ENCODE measurements at regions not wholly inside any gene's neighbourhood (a gene's known extent, or its start where the extent isn't known, plus 50 kb on each side); places are given as distances from the start of the nearest gene placed in this dataset.

- Histone ChIP-seq H3K9me2 (ENCODE audit: insufficient read depth, low read length) (no peaks in the 10 kb centered on the region), H3K27me3 (ENCODE audit: insufficient read depth, low read depth, low read length) (no peaks in the 10 kb centered on the region), H3K79me2 (replicated peaks; ENCODE audit: insufficient read depth, low read length) (no peaks in the 10 kb centered on the region), H3K9me3 (ENCODE audit: low read length) (no peaks in the 10 kb centered on the region), H3F3A (ENCODE audit: insufficient read depth, low read length, poor library complexity, severe bottlenecking) (no peaks in the 10 kb centered on the region), H2AFZ (ENCODE audit: low read depth, low read length) (no peak overlapping the region), H3K9ac (ENCODE audit: low read length) (no peak overlapping the region), H3K4me3 (ENCODE audit: low read length) (no peak overlapping the region), H3K36me3 (ENCODE audit: insufficient read depth, low read length) (no peaks in the 10 kb centered on the region), H3K4me2 (ENCODE audit: low read length) (no peak overlapping the region), H3K27ac (ENCODE audit: low read length) (no peak overlapping the region), H4K20me1 (ENCODE audit: insufficient read depth) (no peaks in the 10 kb centered on the region)
- TF ChIP-seq POLR2AphosphoS5 (IDR thresholded peaks at IDR 0.05): no peak
- TF ChIP-seq, protein P1, sequence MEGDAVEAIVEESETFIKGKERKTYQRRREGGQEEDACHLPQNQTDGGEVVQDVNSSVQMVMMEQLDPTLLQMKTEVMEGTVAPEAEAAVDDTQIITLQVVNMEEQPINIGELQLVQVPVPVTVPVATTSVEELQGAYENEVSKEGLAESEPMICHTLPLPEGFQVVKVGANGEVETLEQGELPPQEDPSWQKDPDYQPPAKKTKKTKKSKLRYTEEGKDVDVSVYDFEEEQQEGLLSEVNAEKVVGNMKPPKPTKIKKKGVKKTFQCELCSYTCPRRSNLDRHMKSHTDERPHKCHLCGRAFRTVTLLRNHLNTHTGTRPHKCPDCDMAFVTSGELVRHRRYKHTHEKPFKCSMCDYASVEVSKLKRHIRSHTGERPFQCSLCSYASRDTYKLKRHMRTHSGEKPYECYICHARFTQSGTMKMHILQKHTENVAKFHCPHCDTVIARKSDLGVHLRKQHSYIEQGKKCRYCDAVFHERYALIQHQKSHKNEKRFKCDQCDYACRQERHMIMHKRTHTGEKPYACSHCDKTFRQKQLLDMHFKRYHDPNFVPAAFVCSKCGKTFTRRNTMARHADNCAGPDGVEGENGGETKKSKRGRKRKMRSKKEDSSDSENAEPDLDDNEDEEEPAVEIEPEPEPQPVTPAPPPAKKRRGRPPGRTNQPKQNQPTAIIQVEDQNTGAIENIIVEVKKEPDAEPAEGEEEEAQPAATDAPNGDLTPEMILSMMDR (IDR thresholded peaks at IDR 0.05; ENCODE audit: poor library complexity, severe bottlenecking): no peak
- no peak for TF ChIP-seq MXI1 (conservative IDR thresholded peaks at IDR 0.05; ENCODE audit: poor library complexity, severe bottlenecking)
- no peak for TF ChIP-seq REST (IDR thresholded peaks at IDR 0.05; ENCODE audit: borderline replicate concordance)
- no peak for TF ChIP-seq RAD21 (conservative IDR thresholded peaks at IDR 0.05)
- no peak for TF ChIP-seq SMC3 (conservative IDR thresholded peaks at IDR 0.05; ENCODE audit: poor library complexity)
- no peak for TF ChIP-seq EZH2 (IDR thresholded peaks at IDR 0.05; ENCODE audit: borderline replicate concordance, insufficient read depth, low read length, poor library complexity, severe bottlenecking)
- TF ChIP-seq TAF1 (IDR thresholded peaks at IDR 0.05; ENCODE audit: low read depth): no peak
- no peak for TF ChIP-seq EP300 (conservative IDR thresholded peaks at IDR 0.05; ENCODE audit: poor library complexity, severe bottlenecking)
Observed at GRCh38 chr5:171715551-171715950, 70.1 kb upstream of the SMIM23 start.

DNA sequence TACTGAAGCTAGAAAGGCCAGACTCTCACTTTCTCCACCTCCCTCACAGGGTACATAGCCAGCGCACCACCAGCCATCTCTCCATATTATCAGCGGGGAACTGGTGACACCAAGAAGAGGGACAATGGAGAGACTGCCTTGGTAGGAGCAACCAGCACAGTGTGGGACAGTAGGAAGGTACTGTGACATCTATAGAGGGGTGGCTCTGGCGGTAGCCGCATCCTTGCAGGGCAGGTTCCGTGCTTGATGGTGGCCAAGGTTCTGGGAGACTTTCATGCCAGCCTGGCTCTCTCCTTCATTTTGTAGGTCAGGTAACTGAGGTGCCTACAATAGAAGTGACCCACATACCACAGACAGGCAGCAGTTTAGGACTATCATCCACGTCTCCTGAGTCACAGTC is 65.5 kb upstream of the SMIM23 start:
- no peaks in the 10 kb centered on the region for H3K9me2 ChIP-seq (ENCODE audit: insufficient read depth, low read length)
- no peak overlapping the region for H3K4me2 ChIP-seq (ENCODE audit: low read length)
- no peak overlapping the region for H3K27ac ChIP-seq (ENCODE audit: low read length)
- H3K4me3 ChIP-seq (ENCODE audit: low read length): no peak overlapping the region
- TF ChIP-seq RAD21 (conservative IDR thresholded peaks at IDR 0.05): no peak
- TF ChIP-seq REST (IDR thresholded peaks at IDR 0.05; ENCODE audit: borderline replicate concordance): no peak
- TF ChIP-seq, protein P1 (IDR thresholded peaks at IDR 0.05; ENCODE audit: poor library complexity, severe bottlenecking): no peak
- TF ChIP-seq MXI1 (conservative IDR thresholded peaks at IDR 0.05; ENCODE audit: poor library complexity, severe bottlenecking): no peak
- no peak for TF ChIP-seq EP300 (conservative IDR thresholded peaks at IDR 0.05; ENCODE audit: poor library complexity, severe bottlenecking)
- no peaks in the 10 kb centered on the region for H3K9me3 ChIP-seq (ENCODE audit: low read length)
- no peaks in the 10 kb centered on the region for H3K79me2 ChIP-seq (replicated peaks; ENCODE audit: insufficient read depth, low read length)
- no peak overlapping the region for H3K9ac ChIP-seq (ENCODE audit: low read length)
- H2AFZ ChIP-seq (ENCODE audit: low read depth, low read length): no peak overlapping the region
- H4K20me1 ChIP-seq (ENCODE audit: insufficient read depth): no peaks in the 10 kb centered on the region
- H3K27me3 ChIP-seq (ENCODE audit: insufficient read depth, low read depth, low read length): no peaks in the 10 kb centered on the region
- H3F3A ChIP-seq (ENCODE audit: insufficient read depth, low read length, poor library complexity, severe bottlenecking): no peaks in the 10 kb centered on the region
- H3K36me3 ChIP-seq (ENCODE audit: insufficient read depth, low read length): no peaks in the 10 kb centered on the region

Measured in neural cell (in vitro differentiated cells).